ENCODE measurements at regions not wholly inside any gene's neighbourhood (a gene's known extent, or its start where the extent isn't known, plus 50 kb on each side); places are given as distances from the start of the nearest gene placed in this dataset.

DNA sequence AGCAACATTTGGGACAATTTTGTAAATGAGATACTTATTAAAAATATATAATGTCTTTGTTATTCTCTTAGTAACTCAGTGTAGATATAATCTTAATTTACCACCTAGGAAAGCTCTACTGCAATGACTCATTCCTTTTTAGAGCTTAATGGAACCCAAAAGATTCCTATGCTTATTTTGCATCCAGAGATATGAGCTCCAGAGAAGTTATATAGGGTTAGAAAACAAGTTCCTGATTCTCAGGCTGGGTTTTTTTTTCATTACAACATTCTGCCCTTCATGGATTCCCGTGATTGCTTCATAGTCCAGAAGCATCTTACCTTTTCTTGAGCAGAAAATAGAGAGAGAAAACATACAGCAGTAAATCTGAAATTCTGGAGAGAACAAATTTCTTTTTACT is 57.9 kb upstream of the CXCL8 start:
- TF ChIP-seq, protein P1, sequence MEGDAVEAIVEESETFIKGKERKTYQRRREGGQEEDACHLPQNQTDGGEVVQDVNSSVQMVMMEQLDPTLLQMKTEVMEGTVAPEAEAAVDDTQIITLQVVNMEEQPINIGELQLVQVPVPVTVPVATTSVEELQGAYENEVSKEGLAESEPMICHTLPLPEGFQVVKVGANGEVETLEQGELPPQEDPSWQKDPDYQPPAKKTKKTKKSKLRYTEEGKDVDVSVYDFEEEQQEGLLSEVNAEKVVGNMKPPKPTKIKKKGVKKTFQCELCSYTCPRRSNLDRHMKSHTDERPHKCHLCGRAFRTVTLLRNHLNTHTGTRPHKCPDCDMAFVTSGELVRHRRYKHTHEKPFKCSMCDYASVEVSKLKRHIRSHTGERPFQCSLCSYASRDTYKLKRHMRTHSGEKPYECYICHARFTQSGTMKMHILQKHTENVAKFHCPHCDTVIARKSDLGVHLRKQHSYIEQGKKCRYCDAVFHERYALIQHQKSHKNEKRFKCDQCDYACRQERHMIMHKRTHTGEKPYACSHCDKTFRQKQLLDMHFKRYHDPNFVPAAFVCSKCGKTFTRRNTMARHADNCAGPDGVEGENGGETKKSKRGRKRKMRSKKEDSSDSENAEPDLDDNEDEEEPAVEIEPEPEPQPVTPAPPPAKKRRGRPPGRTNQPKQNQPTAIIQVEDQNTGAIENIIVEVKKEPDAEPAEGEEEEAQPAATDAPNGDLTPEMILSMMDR (IDR thresholded peaks at IDR 0.05): no peak
- no peak for TF ChIP-seq POLR2A (IDR thresholded peaks at IDR 0.05)
